NCI-H2107 (cell line): ENCODE measurements at regions not wholly inside any gene's neighbourhood (a gene's known extent, or its start where the extent isn't known, plus 50 kb on each side); places are given as distances from the start of the nearest gene placed in this dataset.
"Not testable (repeated sequence)": the region's sequence is repeated elsewhere in the genome, so short reads cannot be mapped to it uniquely, and the experiment has no call there.

Experiments
- DNase-seq: peaks from one replicate; lab custom pipeline; 2025; lab: John Stamatoyannopoulos, UW

GRCh38 chr14:34175574-34175973, 224.7 kb upstream of the EGLN3 start:
- no peak for DNase-seq

GRCh38 chr14:34174973-34175372, 224.1 kb upstream of the EGLN3 start:
- no peak for DNase-seq

- DNase-seq, result no peak
Measured at GRCh38 chr14:34173916-34174315, 223.0 kb upstream of the EGLN3 start.

DNA sequence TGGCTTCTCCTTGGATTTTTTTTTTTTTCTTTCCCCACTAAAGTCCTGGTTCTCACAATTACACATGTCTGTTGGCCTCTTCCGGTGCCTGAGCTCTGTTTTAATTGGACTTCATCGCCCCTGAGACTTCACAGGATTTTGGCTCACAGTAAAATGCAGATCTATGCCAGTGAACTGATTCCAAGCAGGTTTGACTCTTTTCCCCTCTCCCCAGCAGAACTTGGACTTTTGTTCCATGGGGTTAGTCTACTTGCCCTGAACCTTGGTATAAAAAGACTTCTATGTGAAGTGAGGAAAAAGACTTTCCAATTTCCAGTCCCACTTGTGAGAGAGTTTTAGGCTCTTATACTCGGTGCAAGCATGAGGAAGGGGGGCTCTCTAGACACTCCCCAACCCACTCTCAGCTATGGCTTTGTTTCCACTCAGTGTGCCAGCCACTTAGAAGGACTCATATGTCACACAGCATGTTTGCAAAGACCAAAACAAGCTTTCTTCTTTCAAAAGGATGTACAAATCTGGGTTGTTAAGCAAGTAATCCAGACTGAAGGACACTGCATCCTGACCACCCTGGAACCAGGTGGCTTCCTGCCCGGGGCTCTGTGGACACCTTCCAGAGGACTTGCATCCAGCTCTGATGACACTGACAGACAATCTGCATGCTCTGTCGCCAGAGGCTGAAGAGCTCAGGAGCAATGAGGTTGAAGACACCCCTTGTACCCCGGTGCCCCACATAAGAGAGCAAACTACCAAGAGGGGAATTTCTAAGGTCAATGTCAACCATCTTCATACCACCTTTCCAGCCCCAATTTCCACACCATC, 221.9 kb upstream of the EGLN3 start:
- no peak for DNase-seq

DNA sequence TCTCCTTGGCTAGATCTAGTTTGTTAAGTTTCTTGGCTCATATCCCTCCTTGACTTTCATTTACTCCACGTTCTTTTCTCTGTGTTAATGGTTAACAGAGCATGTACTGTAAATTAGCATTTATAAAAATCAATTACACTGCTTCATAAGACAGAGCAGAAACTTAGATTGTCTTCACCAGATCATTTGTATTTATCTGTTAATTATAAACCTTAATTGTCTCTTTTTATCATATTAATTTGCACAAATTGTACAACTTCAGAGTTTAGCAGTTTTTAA, 221.2 kb upstream of the EGLN3 start:
- no peak for DNase-seq

DNA sequence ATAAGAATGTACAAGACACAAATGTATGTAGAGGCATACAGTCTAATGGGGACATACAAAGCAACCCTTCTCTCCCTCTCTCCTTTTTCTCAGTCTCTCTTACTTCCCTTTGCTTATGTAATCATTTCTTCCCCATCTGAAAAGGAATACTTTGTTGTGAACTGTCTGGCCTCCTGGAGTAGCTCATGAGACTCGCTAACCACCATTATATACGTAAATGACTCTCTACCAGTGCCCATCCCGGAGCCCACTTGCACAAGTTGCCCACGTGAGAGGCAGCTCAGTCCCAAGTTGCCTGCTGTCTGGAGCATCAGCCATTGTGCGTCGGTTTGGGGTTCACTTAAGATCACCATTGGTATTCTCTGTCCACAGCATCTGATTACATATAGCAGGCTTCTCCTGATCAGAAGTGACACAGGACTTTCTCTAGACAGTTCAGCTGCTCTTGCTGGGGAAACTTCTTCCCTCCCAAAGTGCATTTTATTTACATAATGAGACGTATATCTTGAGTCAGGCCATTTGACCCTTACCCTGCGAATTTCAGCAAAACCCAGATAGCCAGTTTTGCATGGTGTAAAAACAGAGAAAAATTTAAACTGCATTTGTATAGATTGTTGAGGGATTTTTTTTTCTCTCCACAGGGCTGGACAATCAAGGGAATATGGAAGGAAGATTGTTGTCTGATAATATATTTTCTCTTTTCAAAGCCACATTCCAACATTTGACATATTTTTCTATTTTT, 220.7 kb upstream of the EGLN3 start:
- no peak for DNase-seq

GRCh38 chr14:34170882-34171281, 220.0 kb upstream of the EGLN3 start:
- DNase-seq, result no peak

DNA sequence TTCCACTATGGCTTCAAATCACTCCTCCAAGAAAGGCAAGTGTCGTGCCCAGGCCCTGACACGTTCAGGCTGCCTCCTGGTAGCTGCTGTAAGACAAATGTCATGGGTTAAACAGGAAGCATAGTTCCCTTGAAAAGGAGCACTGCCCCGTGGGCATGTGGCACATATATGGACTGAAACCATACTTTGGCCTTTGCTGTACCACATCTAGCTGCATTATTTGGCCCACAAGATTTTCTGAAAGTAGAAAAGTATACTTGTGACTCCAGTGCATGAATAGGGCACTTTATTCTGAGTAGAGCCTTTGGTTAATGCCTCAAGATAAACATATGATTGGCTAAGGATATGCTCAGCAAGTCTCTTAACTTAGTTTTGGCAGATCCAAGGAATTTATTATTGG, 218.7 kb upstream of the EGLN3 start:
- DNase-seq, result no peak

- DNase-seq, result no peak
Measured at GRCh38 chr14:34168656-34169055, 217.8 kb upstream of the EGLN3 start.

- no peak for DNase-seq
Measured at GRCh38 chr14:34165847-34166350, 215.0 kb upstream of the EGLN3 start.

DNA sequence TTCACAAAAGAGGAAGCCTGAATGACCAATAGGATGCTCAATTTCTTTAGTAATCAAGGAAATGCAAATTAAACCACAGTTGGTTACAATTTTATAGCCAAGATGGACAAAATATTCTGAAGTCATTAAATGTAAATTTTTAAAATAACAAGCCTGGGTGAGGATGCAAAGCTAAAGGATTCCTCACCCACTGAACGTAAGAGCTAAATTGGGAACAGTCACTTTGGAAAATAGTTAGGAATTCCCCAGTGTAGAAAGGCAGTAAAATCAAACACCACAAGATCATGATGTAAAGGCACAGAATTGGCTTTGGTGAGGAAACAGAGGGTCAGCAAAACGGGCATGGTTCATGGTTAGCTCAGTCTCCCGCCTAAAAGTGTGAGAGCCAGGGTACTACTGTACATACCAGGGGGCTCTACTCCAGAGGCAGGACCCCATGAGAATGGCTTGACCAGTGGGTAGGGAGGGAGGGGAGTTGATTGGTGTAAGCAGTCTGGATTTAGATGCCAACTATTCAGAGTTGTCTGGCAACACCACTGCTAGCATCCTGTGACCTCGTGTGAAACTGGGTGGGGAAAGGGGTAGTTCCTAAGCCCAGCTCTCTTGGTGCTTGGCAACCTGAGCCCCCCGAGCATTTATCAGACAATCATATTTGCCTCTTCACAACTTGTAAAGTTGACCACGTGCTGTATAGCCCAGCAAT, 213.4 kb upstream of the EGLN3 start:
- no peak for DNase-seq

DNA sequence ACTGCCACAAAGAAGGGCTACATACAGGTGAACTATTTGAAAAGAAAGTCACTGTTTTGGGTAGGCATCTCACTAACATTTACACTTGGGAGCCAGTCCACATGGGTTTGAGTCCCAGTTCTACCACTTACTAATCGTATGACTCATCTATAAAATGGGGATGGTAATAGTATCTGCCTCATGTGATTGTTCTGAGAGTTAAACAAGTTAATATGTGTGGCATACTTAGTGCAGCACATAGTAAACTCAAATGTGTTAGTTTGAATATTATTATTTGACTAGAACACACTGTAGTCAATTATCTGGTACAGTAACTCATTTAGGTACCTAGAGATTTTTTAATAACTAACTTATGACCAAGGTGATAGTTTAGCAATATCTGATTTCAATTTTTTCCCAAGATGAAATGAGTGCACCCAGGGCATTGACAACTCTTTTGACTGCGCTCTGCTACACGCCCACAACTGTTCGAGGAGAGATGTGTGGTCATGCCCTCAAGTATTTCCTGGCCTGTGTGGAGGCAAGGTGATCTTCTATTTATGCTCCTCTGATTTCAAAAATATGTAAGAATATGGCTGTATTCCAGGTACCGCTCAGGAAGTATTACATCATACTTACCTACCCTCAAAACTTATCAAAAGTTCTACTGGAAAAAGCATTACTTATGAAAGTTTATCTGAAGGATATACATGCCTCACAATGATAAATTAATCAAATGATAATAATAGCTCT, 210.6 kb upstream of the EGLN3 start:
- no peak for DNase-seq

DNA sequence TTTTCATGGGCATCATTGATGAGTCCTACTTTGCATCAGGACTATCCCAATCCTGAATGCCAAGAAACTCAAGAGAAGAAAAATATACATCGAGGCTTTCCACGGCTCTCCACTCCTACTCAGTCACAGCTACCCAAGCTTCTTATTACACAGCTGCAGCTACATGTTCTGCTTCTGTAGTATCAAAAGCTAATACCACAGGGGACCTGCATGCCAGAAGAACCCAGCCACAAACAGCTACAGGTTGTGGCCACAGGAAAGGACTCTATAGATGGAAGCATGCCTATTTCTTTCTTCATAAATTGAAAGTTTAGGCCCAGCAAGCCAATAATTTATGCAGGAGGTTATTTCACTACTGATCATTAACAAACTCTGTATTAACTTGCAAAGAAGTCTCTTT, 209.7 kb upstream of the EGLN3 start:
- no peak for DNase-seq

DNA sequence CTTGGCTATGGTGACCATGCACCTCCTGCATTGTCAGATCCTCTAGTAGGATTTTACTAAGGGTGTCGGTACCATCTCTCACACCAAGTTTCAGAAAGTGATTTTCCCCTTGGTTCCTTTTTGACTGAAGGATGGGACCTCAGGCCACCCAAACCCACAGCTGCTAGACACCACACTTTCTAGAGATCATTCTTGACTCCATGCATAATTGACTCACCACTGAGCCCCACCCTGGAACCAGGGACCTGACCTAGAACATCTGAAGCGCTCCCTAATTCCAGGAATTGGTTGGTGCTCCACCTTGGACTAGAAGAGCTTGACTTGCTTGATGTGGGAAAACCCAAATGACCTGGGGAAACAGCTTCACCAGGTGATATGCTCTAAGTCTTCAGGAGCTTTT, 206.8 kb upstream of the EGLN3 start:
- no peak for DNase-seq

DNA sequence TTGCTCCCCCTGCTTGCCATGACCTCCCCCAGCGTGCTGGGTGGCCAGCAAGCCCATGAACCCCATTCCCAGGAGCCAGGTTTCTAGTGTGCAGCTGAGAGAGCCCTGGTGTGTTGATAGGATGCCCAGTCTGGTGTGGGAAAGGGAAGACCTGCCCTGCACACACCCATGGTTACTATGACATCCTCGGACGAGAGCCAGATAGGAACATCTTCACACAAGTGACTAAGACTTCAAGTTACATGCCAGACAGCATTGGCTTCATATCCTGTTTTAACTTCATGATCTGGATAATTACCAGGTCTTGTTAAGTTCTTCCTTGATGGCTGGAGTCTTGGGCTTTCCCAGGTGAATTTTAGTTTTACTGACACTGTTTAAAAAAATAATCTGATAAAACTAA, 196.6 kb upstream of the EGLN3 start:
- no peak for DNase-seq

- DNase-seq, result not testable (repeated sequence)
Measured at GRCh38 chr14:34140127-34140526, 189.3 kb upstream of the EGLN3 start.

DNA sequence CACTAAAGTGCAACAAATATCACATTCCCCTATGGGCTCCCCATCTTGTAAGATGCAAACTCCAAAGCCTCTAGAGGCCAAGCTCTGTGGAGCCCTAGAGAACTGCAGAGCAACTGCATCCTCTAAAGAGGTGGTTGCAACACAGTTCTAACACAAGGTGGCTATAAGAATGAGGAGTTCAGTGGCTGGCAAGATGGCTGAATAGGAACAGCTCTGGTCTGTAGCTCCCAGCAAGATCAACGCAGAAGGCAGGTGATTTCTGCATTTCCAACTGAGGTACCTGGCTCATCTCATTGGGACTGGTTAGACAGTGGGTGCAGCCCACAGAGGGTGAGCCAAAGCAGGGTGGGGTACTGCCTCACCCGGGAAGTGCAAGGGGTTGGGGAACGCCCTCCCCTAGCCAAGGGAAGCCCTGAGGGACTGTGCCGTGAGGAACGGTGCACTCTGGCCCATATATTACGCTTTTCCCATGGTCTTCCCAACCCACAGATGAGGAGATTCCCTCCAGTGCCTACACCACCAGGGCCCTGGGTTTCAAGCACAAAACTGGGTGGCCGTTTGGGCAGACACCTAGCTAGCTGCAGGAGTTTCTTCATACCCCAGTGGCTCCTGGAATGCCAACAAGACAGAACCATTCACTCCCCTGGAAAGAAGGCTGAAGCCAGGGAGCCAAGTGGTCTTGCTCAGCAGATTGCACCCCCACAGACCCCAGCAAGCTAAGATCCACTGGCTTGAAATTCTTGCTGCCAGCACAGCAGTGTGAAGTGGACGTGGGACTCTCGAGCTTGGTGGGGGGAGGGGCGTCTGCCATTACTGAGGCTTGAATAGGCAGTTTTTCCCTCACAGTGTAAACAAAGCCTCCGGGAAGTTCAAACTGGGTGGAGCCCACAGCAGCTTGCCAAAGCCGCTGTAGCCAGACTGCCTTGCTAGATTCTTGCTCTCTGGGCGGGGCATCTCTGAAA, 188.6 kb upstream of the EGLN3 start:
- DNase-seq, result peak; percentile 39

DNA sequence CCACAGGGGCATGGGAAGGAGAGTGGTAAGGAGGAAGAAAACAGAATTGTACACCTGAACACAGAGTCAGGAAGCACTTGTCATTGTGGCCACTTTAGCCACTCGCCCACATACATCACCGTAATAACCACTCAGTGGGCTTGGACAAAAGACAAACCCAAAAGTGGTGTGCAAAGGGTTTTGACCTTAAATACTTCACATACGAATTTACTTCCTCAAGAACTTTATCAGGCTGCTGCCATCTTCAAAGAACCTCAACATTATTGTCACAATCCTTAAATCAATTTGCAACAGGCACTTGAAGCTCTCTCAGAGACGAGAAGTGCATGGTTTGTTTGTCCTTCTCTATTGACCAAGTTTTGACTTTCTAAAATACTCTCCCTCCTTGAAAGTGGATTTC, 187.3 kb upstream of the EGLN3 start:
- DNase-seq, result no peak

GRCh38 chr14:34137001-34137745, 186.3 kb upstream of the EGLN3 start:
- DNase-seq, result no peak

- DNase-seq, result no peak
Measured at GRCh38 chr14:34135492-34135891, 184.6 kb upstream of the EGLN3 start.
